ENCODE measurements at regions not wholly inside any gene's neighbourhood (a gene's known extent, or its start where the extent isn't known, plus 50 kb on each side); places are given as distances from the start of the nearest gene placed in this dataset.

- TF ChIP-seq CTCF (IDR thresholded peaks at IDR 0.05; ENCODE audit: insufficient read depth, low read depth, low read length, missing control alignments), result no peak
- DNase-seq (ENCODE audit: low read depth), result no peak
- no peak overlapping the region for H3K4me3 ChIP-seq (ENCODE audit: low read length)
These were observed 163.4 kb downstream of the COL6A3 start for GRCh38 chr2:237250599-237250998.

- H3K4me3 ChIP-seq (ENCODE audit: low read length), result no peak overlapping the region
- DNase-seq (ENCODE audit: low read depth), result no peak
- no peak for TF ChIP-seq CTCF (IDR thresholded peaks at IDR 0.05; ENCODE audit: insufficient read depth, low read depth, low read length, missing control alignments)
These were observed 162.0 kb downstream of the COL6A3 start for GRCh38 chr2:237251986-237252385.

- peak; percentile 73 for DNase-seq (ENCODE audit: low read depth)
- TF ChIP-seq CTCF (IDR thresholded peaks at IDR 0.05; ENCODE audit: insufficient read depth, low read depth, low read length, missing control alignments), result no peak
These were observed 160.8 kb downstream of the COL6A3 start for GRCh38 chr2:237253046-237253702.

GRCh38 chr2:237254369-237254861, 159.5 kb downstream of the COL6A3 start:
- no peak for TF ChIP-seq CTCF (IDR thresholded peaks at IDR 0.05; ENCODE audit: insufficient read depth, low read depth, low read length, missing control alignments)
- H3K4me3 ChIP-seq (ENCODE audit: low read length), result no peak overlapping the region
- no peak for DNase-seq (ENCODE audit: low read depth)

More at GRCh38 chr2:237253046-237253702, 160.8 kb downstream of the COL6A3 start:
- no peak overlapping the region for H3K4me3 ChIP-seq (ENCODE audit: low read length)

GRCh38 chr2:237254911-237255578, 158.9 kb downstream of the COL6A3 start:
- no peak overlapping the region for H3K4me3 ChIP-seq (ENCODE audit: low read length)
- TF ChIP-seq CTCF (IDR thresholded peaks at IDR 0.05; ENCODE audit: insufficient read depth, low read depth, low read length, missing control alignments), result no peak
- DNase-seq (ENCODE audit: low read depth), result peak; percentile 48

GRCh38 chr2:237256887-237257286, 157.1 kb downstream of the COL6A3 start:
- no peak overlapping the region for H3K4me3 ChIP-seq (ENCODE audit: low read length)
- no peak for TF ChIP-seq CTCF (IDR thresholded peaks at IDR 0.05; ENCODE audit: insufficient read depth, low read depth, low read length, missing control alignments)
- peak; percentile 37 for DNase-seq (ENCODE audit: low read depth)

Measured in epithelial cell of esophagus (primary cell).